ENCODE measurements at regions not wholly inside any gene's neighbourhood (a gene's known extent, or its start where the extent isn't known, plus 50 kb on each side); places are given as distances from the start of the nearest gene placed in this dataset.

DNA sequence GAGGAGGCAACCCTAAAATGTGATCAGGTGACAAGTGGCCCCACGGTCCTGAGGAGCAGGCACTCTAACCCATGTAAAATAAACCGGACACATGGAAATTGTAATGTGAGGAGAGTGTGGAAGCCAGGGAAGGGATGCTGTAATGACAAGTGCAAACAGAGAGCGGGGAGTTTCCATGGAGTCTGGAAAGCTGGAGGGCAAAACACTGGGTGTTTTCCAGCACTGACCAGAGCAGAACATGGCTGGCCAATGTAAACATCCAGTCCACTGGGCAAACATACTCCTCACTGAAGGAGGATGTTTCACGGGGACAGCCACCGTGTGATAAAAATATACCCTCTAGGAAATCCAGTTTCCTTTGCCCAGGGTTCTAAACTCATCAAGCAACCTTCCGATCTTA is 219.0 kb upstream of the JARID2 start:
- 41% methylated on average over 6 of the region's 6 CpGs for WGBS
- no peak for DNase-seq (ENCODE audit: extremely low spot score)
- intact Hi-C loops (cut with DNase I) = no loop called here
- TF ChIP-seq POLR2A (IDR thresholded peaks at IDR 0.05; ENCODE audit: low read depth) (no peak), POLR2AphosphoS5 (IDR thresholded peaks at IDR 0.05) (peak in 1 of 2 donors; percentile 28)
- TF ChIP-seq, protein P1, sequence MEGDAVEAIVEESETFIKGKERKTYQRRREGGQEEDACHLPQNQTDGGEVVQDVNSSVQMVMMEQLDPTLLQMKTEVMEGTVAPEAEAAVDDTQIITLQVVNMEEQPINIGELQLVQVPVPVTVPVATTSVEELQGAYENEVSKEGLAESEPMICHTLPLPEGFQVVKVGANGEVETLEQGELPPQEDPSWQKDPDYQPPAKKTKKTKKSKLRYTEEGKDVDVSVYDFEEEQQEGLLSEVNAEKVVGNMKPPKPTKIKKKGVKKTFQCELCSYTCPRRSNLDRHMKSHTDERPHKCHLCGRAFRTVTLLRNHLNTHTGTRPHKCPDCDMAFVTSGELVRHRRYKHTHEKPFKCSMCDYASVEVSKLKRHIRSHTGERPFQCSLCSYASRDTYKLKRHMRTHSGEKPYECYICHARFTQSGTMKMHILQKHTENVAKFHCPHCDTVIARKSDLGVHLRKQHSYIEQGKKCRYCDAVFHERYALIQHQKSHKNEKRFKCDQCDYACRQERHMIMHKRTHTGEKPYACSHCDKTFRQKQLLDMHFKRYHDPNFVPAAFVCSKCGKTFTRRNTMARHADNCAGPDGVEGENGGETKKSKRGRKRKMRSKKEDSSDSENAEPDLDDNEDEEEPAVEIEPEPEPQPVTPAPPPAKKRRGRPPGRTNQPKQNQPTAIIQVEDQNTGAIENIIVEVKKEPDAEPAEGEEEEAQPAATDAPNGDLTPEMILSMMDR (IDR thresholded peaks at IDR 0.05) = no peak
- Histone ChIP-seq H3K9me3 (no peaks in the 10 kb centered on the region), H3K4me1 (peaks cover 0 to 11% (median 7%) of the 10 kb centered on the region in 4 donors), H3K36me3 (no peaks in the 10 kb centered on the region), H3K27me3 (no peaks in the 10 kb centered on the region), H3K27ac (replicated peaks in 1 of 4) (no peak overlapping the region), H3K4me3 (no peak overlapping the region)

DNA sequence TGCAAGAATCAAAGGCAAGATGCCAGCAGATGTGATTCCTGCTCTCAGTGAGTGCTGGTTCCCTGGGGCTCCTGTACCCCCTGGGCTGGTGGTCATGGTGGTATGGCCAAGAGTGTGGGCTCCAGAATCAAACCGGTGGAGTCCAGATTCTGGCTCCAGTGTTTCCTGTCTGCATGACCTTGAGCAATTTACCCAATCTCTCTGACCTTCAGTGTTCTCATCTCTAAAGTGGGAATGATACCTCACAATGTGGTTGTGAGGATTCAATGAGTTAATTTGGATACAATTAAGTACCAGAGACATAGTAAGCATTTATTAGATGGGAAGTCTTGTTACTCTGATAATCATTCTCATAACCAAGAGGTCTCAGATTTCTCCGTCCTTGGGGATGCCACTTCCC is 218.4 kb upstream of the JARID2 start:
- intact Hi-C loops (cut with DNase I) = no loop called here
- no peaks in the 10 kb centered on the region for H3K36me3 ChIP-seq
- no peak overlapping the region for H3K4me3 ChIP-seq
- WGBS = 88% methylated on average over 2 of the region's 2 CpGs
- H3K27ac ChIP-seq (replicated peaks in 1 of 4) = no peak overlapping the region
- no peaks in the 10 kb centered on the region for H3K9me3 ChIP-seq
- H3K27me3 ChIP-seq = no peaks in the 10 kb centered on the region
- no peak for TF ChIP-seq POLR2AphosphoS5 (IDR thresholded peaks at IDR 0.05)
- TF ChIP-seq EP300 (IDR thresholded peaks at IDR 0.05) = no peak
- TF ChIP-seq, protein P1 (IDR thresholded peaks at IDR 0.05) = no peak
- TF ChIP-seq POLR2A (IDR thresholded peaks at IDR 0.05; ENCODE audit: low read depth) = no peak
- no peak for DNase-seq (ENCODE audit: extremely low spot score)
- H3K4me1 ChIP-seq = peaks cover 0 to 9% (median 7%) of the 10 kb centered on the region in 4 donors

DNA sequence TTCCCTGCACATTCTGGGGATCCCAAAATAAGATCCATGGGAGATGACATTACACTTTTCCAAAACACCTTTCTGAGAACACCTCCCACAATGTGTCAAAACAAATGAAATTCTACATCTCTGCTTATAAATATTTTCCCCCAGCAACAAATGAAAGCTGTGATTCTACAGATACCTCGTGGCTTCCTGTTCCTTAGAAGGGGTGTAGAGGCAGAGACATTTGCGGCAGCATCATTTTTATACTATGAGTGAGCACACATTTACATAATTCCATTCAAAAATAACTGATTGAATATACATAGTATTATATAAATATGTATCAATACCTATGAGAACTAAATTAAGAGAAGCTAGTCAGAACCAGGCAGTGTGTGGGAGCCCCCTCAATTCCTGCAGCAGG is 213.9 kb upstream of the JARID2 start:
- peaks cover 0 to 4% (median 2%) of the 10 kb centered on the region in 4 donors for H3K4me1 ChIP-seq
- H3K36me3 ChIP-seq = no peaks in the 10 kb centered on the region
- no peak overlapping the region for H3K27ac ChIP-seq (replicated peaks in 1 of 4)
- WGBS = 52% methylated on average over 2 of the region's 2 CpGs
- TF ChIP-seq POLR2A (IDR thresholded peaks at IDR 0.05; ENCODE audit: low read depth) (no peak), EP300 (IDR thresholded peaks at IDR 0.05) (no peak)
- TF ChIP-seq, protein P1 (IDR thresholded peaks at IDR 0.05) = no peak
- no peaks in the 10 kb centered on the region for H3K9me3 ChIP-seq
- H3K27me3 ChIP-seq = no peaks in the 10 kb centered on the region
- DNase-seq (ENCODE audit: extremely low spot score) = no peak
- no peak overlapping the region for H3K4me3 ChIP-seq
- intact Hi-C loops (cut with DNase I) = no loop called here

DNA sequence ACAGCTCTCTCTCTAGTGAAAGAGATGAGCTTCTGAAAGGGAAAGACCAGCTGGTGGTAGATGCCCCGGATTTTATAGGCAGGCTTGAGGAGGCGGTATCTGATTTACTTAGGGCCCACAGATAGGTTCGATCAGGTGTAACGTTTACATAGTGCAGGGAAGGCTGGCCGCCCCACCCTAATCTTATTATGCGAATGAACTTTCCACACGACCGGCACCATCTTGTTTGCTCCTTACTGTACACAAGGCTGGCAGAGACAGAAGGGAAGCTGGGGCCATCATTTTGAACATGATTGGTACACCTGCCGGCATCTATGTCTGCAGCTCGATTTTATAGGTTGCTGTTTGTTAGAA is 212.0 kb upstream of the JARID2 start:
- no peak overlapping the region for H3K27ac ChIP-seq (replicated peaks in 1 of 4)
- no peak for TF ChIP-seq EP300 (IDR thresholded peaks at IDR 0.05)
- TF ChIP-seq, protein P1 (IDR thresholded peaks at IDR 0.05) = no peak
- TF ChIP-seq POLR2A (IDR thresholded peaks at IDR 0.05; ENCODE audit: low read depth) = no peak
- no peak for TF ChIP-seq POLR2AphosphoS5 (IDR thresholded peaks at IDR 0.05)
- H3K36me3 ChIP-seq = no peaks in the 10 kb centered on the region
- WGBS = 87% methylated on average over 10 of the region's 10 CpGs
- no peaks in the 10 kb centered on the region for H3K4me1 ChIP-seq
- no peak overlapping the region for H3K4me3 ChIP-seq
- no peak for DNase-seq (ENCODE audit: extremely low spot score)
- intact Hi-C loops (cut with DNase I) = no loop called here
- H3K27me3 ChIP-seq = no peaks in the 10 kb centered on the region
- no peaks in the 10 kb centered on the region for H3K9me3 ChIP-seq

DNA sequence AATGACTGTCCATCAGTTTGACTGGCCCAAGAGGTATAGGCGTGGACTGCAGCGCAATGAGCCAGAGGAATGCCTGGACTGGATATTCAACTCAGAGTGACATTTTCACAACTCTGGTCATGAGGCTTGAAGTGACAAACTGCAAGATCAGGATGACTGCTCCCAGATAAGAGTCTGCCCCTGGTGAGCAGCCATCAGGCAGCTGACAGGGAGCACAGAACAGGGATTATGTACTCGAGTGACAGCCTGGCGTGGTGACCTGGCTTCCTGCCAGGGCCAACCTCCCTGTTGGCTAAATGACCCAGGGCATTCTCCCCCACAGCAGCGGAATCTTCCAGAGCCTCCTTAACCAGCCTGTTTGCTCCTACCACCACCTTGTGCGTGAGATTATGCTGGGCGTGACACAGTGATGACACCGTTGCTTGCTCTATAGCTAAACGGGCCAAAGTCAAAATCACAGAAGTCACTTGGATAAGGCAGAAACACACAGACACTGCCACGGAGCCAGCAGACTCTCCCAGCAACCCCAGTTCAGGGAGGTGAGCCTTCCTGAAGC is 209.1 kb upstream of the JARID2 start:
- H3K27me3 ChIP-seq = no peaks in the 10 kb centered on the region
- intact Hi-C loops (cut with DNase I) = no loop called here
- H3K36me3 ChIP-seq = no peaks in the 10 kb centered on the region
- no peak for DNase-seq (ENCODE audit: extremely low spot score)
- no peaks in the 10 kb centered on the region for H3K9me3 ChIP-seq
- H3K27ac ChIP-seq (replicated peaks in 1 of 4) = no peak overlapping the region
- no peaks in the 10 kb centered on the region for H3K4me1 ChIP-seq
- no peak overlapping the region for H3K4me3 ChIP-seq
- 78% methylated on average over 10 of the region's 10 CpGs for WGBS
- TF ChIP-seq, protein P1 (IDR thresholded peaks at IDR 0.05) = no peak
- no peak for TF ChIP-seq POLR2A (IDR thresholded peaks at IDR 0.05; ENCODE audit: low read depth)
- TF ChIP-seq POLR2AphosphoS5 (IDR thresholded peaks at IDR 0.05) = no peak
